GM12878 (cell line): ENCODE measurements at regions not wholly inside any gene's neighbourhood (a gene's known extent, or its start where the extent isn't known, plus 50 kb on each side); places are given as distances from the start of the nearest gene placed in this dataset.

Source experiments
- ATAC-seq: fragments of 200-7000 bp; cut with Tn5 transposase; 3 replicates; pipeline ENCODE4 v1.9.1; 2020; ENCODE audit warnings: mild to moderate bottlenecking, moderate library complexity
- BruUV-seq: library from RNA; stranded (reverse); fragments of 400-500 nt; replicated peaks from 2 replicates; lab custom pipeline; 2021; lab: Mats Ljungman, UMichigan
- CTCF ChIA-PET: fragments of 300-600 bp; sonication (Branson Sonifier 250); formaldehyde crosslinking; extraction: SDS; loops from one replicate; lab custom pipeline; 2021; ENCODE audit warnings: inconsistent platforms; lab: Yijun Ruan, JAX
- POLR2A ChIA-PET: fragments of 350-600 bp; formaldehyde crosslinking; extraction: SDS; loops from one replicate; lab custom pipeline; 2021; ENCODE audit warnings: inconsistent platforms; lab: Charles Lee
- RAD21 ChIA-PET: fragments of 300-600 bp; sonication (Branson Sonifier 250); formaldehyde crosslinking; loops from one replicate; lab custom pipeline; 2023; ENCODE audit warnings: antibody characterized with exemption; ENCODE audit not compliant: unreplicated experiment; lab: Charles Lee
- SMC1A ChIA-PET: fragments of 300-600 bp; sonication (Branson Sonifier 250); formaldehyde crosslinking; loops from one replicate; lab custom pipeline; 2023; ENCODE audit not compliant: unreplicated experiment, uncharacterized antibody; lab: Charles Lee
- DNase-seq: peaks from one replicate; pipeline ENCODE4 v3.0.0-alpha.2; 2011; ENCODE audit warnings: low read depth, low spot score
- FAIRE-seq: peaks from 3 replicates; lab custom pipeline; 2011; peaks lifted over from hg19 to GRCh38; lab: Jason Lieb, UNC
- H2AFZ ChIP-seq: 2 replicates; pipeline ENCODE4 v1.6.0; 2011; ENCODE audit warnings: low read depth, low read length, control low read depth; ENCODE audit not compliant: control insufficient read depth
- H3K27ac ChIP-seq: 2 replicates; pipeline ENCODE4 v1.5.1; 2011; ENCODE audit warnings: control low read depth; ENCODE audit not compliant: control insufficient read depth, insufficient read depth
- H3K27me3 ChIP-seq, 2 experiments: replicated peaks in 1 of 2; 2 replicates each; pipeline versions ENCODE4 v1.6.0 to v1.6.1; 2011; ENCODE audit warnings: low read length in 1 of 2; ENCODE audit not compliant: control insufficient read depth in 2 of 2, insufficient read depth in 2 of 2
- H3K36me3 ChIP-seq, 2 experiments: 2 replicates each; pipeline ENCODE4 v1.5.1; 2011; ENCODE audit warnings: low read length in 1 of 2; ENCODE audit not compliant: control insufficient read depth in 2 of 2, insufficient read depth in 2 of 2
- H3K4me1 ChIP-seq: 2 replicates; pipeline ENCODE4 v1.6.1; 2011; ENCODE audit warnings: mild to moderate bottlenecking, low read length, moderate library complexity, mixed read lengths; ENCODE audit not compliant: control insufficient read depth, insufficient read depth
- H3K4me2 ChIP-seq: 2 replicates; pipeline ENCODE4 v1.6.0; 2011; ENCODE audit warnings: control low read depth; ENCODE audit not compliant: control insufficient read depth, insufficient read depth
- H3K4me3 ChIP-seq: fragments of 200-600 bp; sonication (generic); 2 replicates; pipeline ENCODE4 v1.5.1; 2016
- H3K79me2 ChIP-seq: 2 replicates; pipeline ENCODE4 v1.6.0; 2011; ENCODE audit warnings: low read length; ENCODE audit not compliant: control insufficient read depth, insufficient read depth
- H3K9ac ChIP-seq: 2 replicates; pipeline ENCODE4 v1.8.0; 2011; ENCODE audit warnings: low read length, control low read depth, mixed read lengths; ENCODE audit not compliant: control insufficient read depth, insufficient read depth
- H3K9me3 ChIP-seq: replicated peaks from 3 replicates; pipeline ENCODE4 v1.5.1; 2011; ENCODE audit warnings: mild to moderate bottlenecking, low read length; ENCODE audit not compliant: control insufficient read depth, insufficient read depth
- H4K20me1 ChIP-seq: 2 replicates; pipeline ENCODE4 v1.6.0; 2011; ENCODE audit not compliant: control insufficient read depth, insufficient read depth
- CTCF ChIP-seq, 3 experiments: IDR thresholded peaks in 2 of 3; conservative IDR thresholded peaks in 1 of 3; 2 replicates each; pipeline ENCODE4 v1.5.1; 2011; ENCODE audit warnings: low read depth in 3 of 3, low read length in 3 of 3, mild to moderate bottlenecking in 3 of 3, control low read depth in 2 of 3, moderate library complexity in 2 of 3, inconsistent platforms in 1 of 3, mixed read lengths in 1 of 3; ENCODE audit not compliant: control insufficient read depth in 2 of 3, insufficient read depth in 1 of 3; ENCODE audit errors: extremely low read depth in 1 of 3
- ETV6 ChIP-seq, 2 experiments: fragments of 450-650 bp in 1 of 2; IDR thresholded peaks in 1 of 2; conservative IDR thresholded peaks in 1 of 2; 2 replicates each; pipeline ENCODE4 v1.6.1; 2014; ENCODE audit warnings: antibody characterized with exemption in 1 of 2, borderline replicate concordance in 1 of 2, low read depth in 1 of 2, mild to moderate bottlenecking in 1 of 2, moderate library complexity in 1 of 2
- FOXK2 ChIP-seq: fragments of 450-650 bp; IDR thresholded peaks from 2 replicates; pipeline ENCODE4 v1.6.1; 2017; ENCODE audit warnings: mild to moderate bottlenecking, moderate library complexity
- GABPA ChIP-seq: IDR thresholded peaks from 2 replicates; pipeline ENCODE4 v1.6.1; 2014; ENCODE audit warnings: antibody characterized with exemption, low read depth, mild to moderate bottlenecking, inconsistent platforms
- NFXL1 ChIP-seq: fragments of 450-650 bp; IDR thresholded peaks from 2 replicates; pipeline ENCODE4 v1.6.1; 2017; ENCODE audit warnings: antibody characterized with exemption, mild to moderate bottlenecking, borderline replicate concordance
- NKRF ChIP-seq: fragments of 450-650 bp; conservative IDR thresholded peaks from 2 replicates; pipeline ENCODE4 v1.6.1; 2017; ENCODE audit warnings: mild to moderate bottlenecking, moderate library complexity
- NR2C1 ChIP-seq: fragments of 450-650 bp; IDR thresholded peaks from 2 replicates; pipeline ENCODE4 v1.6.1; 2017; ENCODE audit warnings: antibody characterized with exemption, mild to moderate bottlenecking, moderate library complexity
- SMAD1 ChIP-seq: fragments of 450-650 bp; IDR thresholded peaks from 2 replicates; pipeline ENCODE4 v1.6.1; 2018; ENCODE audit warnings: mild to moderate bottlenecking, low read depth; ENCODE audit not compliant: partially characterized antibody
- SMAD5 ChIP-seq: IDR thresholded peaks from 2 replicates; pipeline ENCODE4 v1.6.1; 2016; ENCODE audit warnings: antibody characterized with exemption, low read depth
- TCF3 ChIP-seq: IDR thresholded peaks from 2 replicates; pipeline ENCODE4 v1.6.1; 2012; ENCODE audit warnings: low read depth, mild to moderate bottlenecking, low read length, borderline replicate concordance; ENCODE audit not compliant: insufficient read depth
- WGBS: methylation state at CpG from one replicate; pipeline ENCODE4 v1.1.6; 2016; ENCODE audit warnings: low lambda C conversion rate; ENCODE audit not compliant: insufficient replicate concordance, insufficient coverage; ENCODE audit errors: missing lambda C conversion rate; 5-methylcytosine and 5-hydroxymethylcytosine counted together
- in situ Hi-C: fragments of 300-500 bp; cut with MboI; formaldehyde crosslinking; loops from 9 replicates; pipeline ENCODE4 v1.14.3; 2018; ENCODE audit warnings: mixed read lengths
- intact Hi-C: fragments of 100-400 bp; cut with micrococcal nuclease; formaldehyde crosslinking; loops from one replicate; pipeline ENCODE4 v1.14.2; 2022; ENCODE audit not compliant: unreplicated experiment
- TF ChIP-seq, protein P1 (sequence below): fragments of 450-650 bp; IDR thresholded peaks from 2 replicates; pipeline ENCODE4 v1.6.1; 2017; ENCODE audit warnings: mild to moderate bottlenecking, moderate library complexity

GRCh38 chr2:116716038-116716437, 1098.5 kb upstream of the DDX18 start (continued):
- no peak for TF ChIP-seq SMAD1
- TF ChIP-seq CTCF (IDR thresholded peaks at IDR 0.05 in 2 of 3, conservative IDR thresholded peaks at IDR 0.05 in 1 of 3; ENCODE audit: control insufficient read depth in 2 of 3, extremely low read depth in 1 of 3, insufficient read depth in 1 of 3, low read depth in 3 of 3, low read length in 3 of 3), result no peak
- TF ChIP-seq NKRF, result no peak
- TF ChIP-seq SMAD5, result no peak
- TF ChIP-seq GABPA, result no peak
- no peak for TF ChIP-seq ETV6 (conservative IDR thresholded peaks at IDR 0.05 in 1 of 2, IDR thresholded peaks at IDR 0.05 in 1 of 2; ENCODE audit: borderline replicate concordance in 1 of 2, low read depth in 1 of 2)
- no peak for TF ChIP-seq FOXK2

DNA sequence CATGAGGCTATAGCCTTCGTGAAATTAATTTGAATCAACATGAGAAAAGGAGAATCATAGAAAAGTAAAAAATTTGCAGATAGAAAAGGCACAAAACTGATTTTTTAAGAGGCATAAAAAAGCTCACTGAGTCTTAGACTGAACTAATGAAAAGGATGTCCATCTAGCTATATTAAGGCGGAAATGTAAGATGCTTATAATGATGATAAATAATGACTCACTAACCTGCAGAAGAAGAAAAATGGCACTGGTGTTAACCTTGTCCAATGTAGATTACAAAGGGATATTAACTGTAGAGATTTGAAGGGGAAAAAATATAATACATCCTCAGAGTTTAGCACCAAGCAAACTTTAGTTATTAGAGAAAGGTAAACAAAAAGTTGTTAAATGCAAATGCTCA, 1098.0 kb upstream of the DDX18 start:
- SMC1A ChIA-PET, result no interaction called here
- Histone ChIP-seq H3K4me1 (no peaks in the 10 kb centered on the region), H4K20me1 (no peaks in the 10 kb centered on the region), H3K36me3 (no peaks in the 10 kb centered on the region), H3K4me3 (no peak overlapping the region), H3K4me2 (no peak overlapping the region), H3K79me2 (no peaks in the 10 kb centered on the region), H3K27ac (no peak overlapping the region), H3K27me3 (no peaks in the 10 kb centered on the region), H3K9me3 (no peaks in the 10 kb centered on the region), H3K9ac (no peak overlapping the region), H2AFZ (no peak overlapping the region)
- POLR2A ChIA-PET, result no interaction called here
- CTCF ChIA-PET, result no interaction called here
- WGBS, result 26% methylated on average over 2 of the region's 2 CpGs
- in situ Hi-C loops, result no loop called here
- BruUV-seq, result no TSS peak
- FAIRE-seq (no peak), DNase-seq (no peak), ATAC-seq (no peak)
- RAD21 ChIA-PET, result no interaction called here
- intact Hi-C loops, result no loop called here
- TF ChIP-seq, protein P1, sequence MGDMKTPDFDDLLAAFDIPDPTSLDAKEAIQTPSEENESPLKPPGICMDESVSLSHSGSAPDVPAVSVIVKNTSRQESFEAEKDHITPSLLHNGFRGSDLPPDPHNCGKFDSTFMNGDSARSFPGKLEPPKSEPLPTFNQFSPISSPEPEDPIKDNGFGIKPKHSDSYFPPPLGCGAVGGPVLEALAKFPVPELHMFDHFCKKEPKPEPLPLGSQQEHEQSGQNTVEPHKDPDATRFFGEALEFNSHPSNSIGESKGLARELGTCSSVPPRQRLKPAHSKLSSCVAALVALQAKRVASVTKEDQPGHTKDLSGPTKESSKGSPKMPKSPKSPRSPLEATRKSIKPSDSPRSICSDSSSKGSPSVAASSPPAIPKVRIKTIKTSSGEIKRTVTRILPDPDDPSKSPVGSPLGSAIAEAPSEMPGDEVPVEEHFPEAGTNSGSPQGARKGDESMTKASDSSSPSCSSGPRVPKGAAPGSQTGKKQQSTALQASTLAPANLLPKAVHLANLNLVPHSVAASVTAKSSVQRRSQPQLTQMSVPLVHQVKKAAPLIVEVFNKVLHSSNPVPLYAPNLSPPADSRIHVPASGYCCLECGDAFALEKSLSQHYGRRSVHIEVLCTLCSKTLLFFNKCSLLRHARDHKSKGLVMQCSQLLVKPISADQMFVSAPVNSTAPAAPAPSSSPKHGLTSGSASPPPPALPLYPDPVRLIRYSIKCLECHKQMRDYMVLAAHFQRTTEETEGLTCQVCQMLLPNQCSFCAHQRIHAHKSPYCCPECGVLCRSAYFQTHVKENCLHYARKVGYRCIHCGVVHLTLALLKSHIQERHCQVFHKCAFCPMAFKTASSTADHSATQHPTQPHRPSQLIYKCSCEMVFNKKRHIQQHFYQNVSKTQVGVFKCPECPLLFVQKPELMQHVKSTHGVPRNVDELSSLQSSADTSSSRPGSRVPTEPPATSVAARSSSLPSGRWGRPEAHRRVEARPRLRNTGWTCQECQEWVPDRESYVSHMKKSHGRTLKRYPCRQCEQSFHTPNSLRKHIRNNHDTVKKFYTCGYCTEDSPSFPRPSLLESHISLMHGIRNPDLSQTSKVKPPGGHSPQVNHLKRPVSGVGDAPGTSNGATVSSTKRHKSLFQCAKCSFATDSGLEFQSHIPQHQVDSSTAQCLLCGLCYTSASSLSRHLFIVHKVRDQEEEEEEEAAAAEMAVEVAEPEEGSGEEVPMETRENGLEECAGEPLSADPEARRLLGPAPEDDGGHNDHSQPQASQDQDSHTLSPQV, result no peak
- TF ChIP-seq NFXL1, result no peak
- no peak for TF ChIP-seq TCF3
- TF ChIP-seq NR2C1, result no peak
